IMR-90 (cell line): ENCODE measurements at regions not wholly inside any gene's neighbourhood (a gene's known extent, or its start where the extent isn't known, plus 50 kb on each side); places are given as distances from the start of the nearest gene placed in this dataset.
A peak's percentile ranks its signal among the peaks of the same experiment; 100 is the strongest.

Source experiments
- ATAC-seq: fragments of 200-7000 bp; cut with Tn5 transposase; 2 replicates; pipeline ENCODE4 v1.9.1; 2020; ENCODE audit warnings: low read depth, mild to moderate bottlenecking, moderate library complexity
- BruUV-seq: library from RNA; stranded (reverse); fragments of 400-500 nt; replicated peaks from 2 replicates; lab custom pipeline; 2021; lab: Mats Ljungman, UMichigan
- CTCF ChIA-PET: fragments of 300-600 bp; formaldehyde crosslinking; extraction: SDS; loops from one replicate; lab custom pipeline; 2021; ENCODE audit warnings: antibody characterized with exemption; lab: Yijun Ruan, JAX
- POLR2A ChIA-PET: fragments of 300-600 bp; sonication (Branson Sonifier 250); formaldehyde crosslinking; loops from one replicate; lab custom pipeline; 2022; ENCODE audit warnings: antibody characterized with exemption; ENCODE audit not compliant: unreplicated experiment; lab: Charles Lee
- DNase-seq: peaks from one replicate; pipeline ENCODE4 v3.0.0; 2013
- H2AFZ ChIP-seq: replicated peaks from 2 replicates; pipeline ENCODE3; 2013; ENCODE audit warnings: low read length, mild to moderate bottlenecking; ENCODE audit not compliant: poor library complexity
- H2AK5ac ChIP-seq: 2 replicates; pipeline ENCODE4 v1.6.1; 2013; ENCODE audit warnings: low read depth, low read length, inconsistent platforms
- H2AK9ac ChIP-seq: replicated peaks from 2 replicates; pipeline ENCODE3; 2013; ENCODE audit warnings: mild to moderate bottlenecking, low read depth, low read length, moderate library complexity; ENCODE audit not compliant: poor library complexity
- H2BK120ac ChIP-seq: 2 replicates; pipeline ENCODE4 v1.6.1; 2013; ENCODE audit warnings: low read depth, low read length, inconsistent platforms
- H2BK15ac ChIP-seq: 3 replicates; pipeline ENCODE4 v1.6.1; 2013; ENCODE audit warnings: low read depth, low read length, inconsistent platforms
- H2BK20ac ChIP-seq: 2 replicates; pipeline ENCODE4 v1.6.1; 2013; ENCODE audit warnings: low read depth, mild to moderate bottlenecking, inconsistent platforms, low read length, moderate library complexity
- H2BK5ac ChIP-seq: 2 replicates; pipeline ENCODE4 v1.6.1; 2013; ENCODE audit warnings: mild to moderate bottlenecking, low read depth, low read length, inconsistent platforms; ENCODE audit not compliant: poor library complexity, severe bottlenecking
- H3K14ac ChIP-seq: replicated peaks from 2 replicates; pipeline ENCODE4 v1.6.1; 2013; ENCODE audit warnings: low read depth, low read length, inconsistent platforms
- H3K18ac ChIP-seq: 2 replicates; pipeline ENCODE4 v1.6.1; 2013; ENCODE audit warnings: low read depth, low read length, control low read depth
- H3K23ac ChIP-seq: 2 replicates; pipeline ENCODE4 v1.6.1; 2013; ENCODE audit warnings: low read depth, low read length, inconsistent platforms
- H3K27ac ChIP-seq: 2 replicates; pipeline ENCODE4 v1.5.1; 2013; ENCODE audit warnings: mild to moderate bottlenecking, control low read depth, low read length; ENCODE audit not compliant: insufficient read depth
- H3K27me3 ChIP-seq: 2 replicates; pipeline ENCODE4 v1.6.1; 2013; ENCODE audit warnings: low read length; ENCODE audit not compliant: control insufficient read depth, insufficient read depth
- H3K36me3 ChIP-seq: 2 replicates; pipeline ENCODE4 v1.6.1; 2013; ENCODE audit warnings: low read length, mixed read lengths; ENCODE audit not compliant: control insufficient read depth, insufficient read depth
- H3K4ac ChIP-seq: 2 replicates; pipeline ENCODE4 v1.6.1; 2013; ENCODE audit warnings: low read depth, low read length, inconsistent platforms
- H3K4me1 ChIP-seq: 2 replicates; pipeline ENCODE4 v1.6.1; 2013; ENCODE audit warnings: low read length, mixed read lengths; ENCODE audit not compliant: control insufficient read depth, insufficient read depth
- H3K4me2 ChIP-seq: 2 replicates; pipeline ENCODE4 v1.6.1; 2013; ENCODE audit warnings: low read depth, mild to moderate bottlenecking, control low read depth, low read length, moderate library complexity
- H3K4me3 ChIP-seq: 2 replicates; pipeline ENCODE4 v1.5.1; 2013; ENCODE audit warnings: low read depth, mild to moderate bottlenecking, control low read depth, low read length, moderate library complexity; ENCODE audit not compliant: insufficient read depth
- H3K56ac ChIP-seq: 2 replicates; pipeline ENCODE4 v1.6.1; 2013; ENCODE audit warnings: low read length, inconsistent platforms; ENCODE audit not compliant: insufficient read depth; ENCODE audit errors: extremely low read depth
- H3K79me1 ChIP-seq, 2 experiments: 2 replicates each; pipeline ENCODE4 v1.6.1; 2013; ENCODE audit warnings: low read length in 2 of 2, inconsistent platforms in 1 of 2, low read depth in 1 of 2
- H3K9ac ChIP-seq: 2 replicates; pipeline ENCODE4 v1.6.1; 2013; ENCODE audit warnings: low read depth, low read length, control low read depth
- H3K9me1 ChIP-seq: 2 replicates; pipeline ENCODE4 v1.6.1; 2013; ENCODE audit warnings: low read length, inconsistent platforms; ENCODE audit not compliant: insufficient read depth
- H3K9me3 ChIP-seq: 2 replicates; pipeline ENCODE4 v1.6.1; 2013; ENCODE audit warnings: low read length; ENCODE audit not compliant: control insufficient read depth, insufficient read depth
- H4K20me1 ChIP-seq: 2 replicates; pipeline ENCODE4 v1.6.1; 2013; ENCODE audit warnings: low read length, inconsistent platforms; ENCODE audit not compliant: insufficient read depth
- H4K5ac ChIP-seq: 2 replicates; pipeline ENCODE4 v1.6.1; 2013; ENCODE audit warnings: mild to moderate bottlenecking, low read depth, low read length, control low read depth
- H4K8ac ChIP-seq, 2 experiments: 2 replicates each; pipeline ENCODE4 v1.6.1; 2013; ENCODE audit warnings: low read depth in 2 of 2, low read length in 2 of 2, control low read depth in 1 of 2, inconsistent platforms in 1 of 2
- H4K91ac ChIP-seq: 2 replicates; pipeline ENCODE4 v1.6.1; 2013; ENCODE audit warnings: low read depth, low read length, inconsistent platforms; ENCODE audit not compliant: insufficient read depth
- MAFK ChIP-seq: IDR thresholded peaks from 2 replicates; pipeline ENCODE4 v1.6.1; 2012; ENCODE audit warnings: low read depth, low read length, improper control_type of control experiment
- SMC3 ChIP-seq: fragments of 150-350 bp; IDR thresholded peaks from 2 replicates; pipeline ENCODE4 v1.6.1; 2016; ENCODE audit warnings: low read depth, mild to moderate bottlenecking, antibody characterized with exemption, low read length, moderate library complexity
- WGBS, 2 experiments: methylation state at CpG; one replicate each; pipeline versions ENCODE4 v1.1.5 to v1.1.7; 2013; ENCODE audit warnings: missing lambda C conversion rate in 2 of 2; ENCODE audit not compliant: insufficient read length in 1 of 2; ENCODE audit errors: extremely low coverage in 2 of 2; 5-methylcytosine and 5-hydroxymethylcytosine counted together
- dilution Hi-C: fragments of 300-500 bp; cut with HindIII; formaldehyde crosslinking; loops from one replicate; pipeline ENCODE4 v1.14.3; 2018; ENCODE audit warnings: low sequenced_read_pairs; ENCODE audit not compliant: unreplicated experiment
- in situ Hi-C: fragments of 300-500 bp; cut with MboI; formaldehyde crosslinking; loops from 3 replicates; pipeline ENCODE4 v1.14.3; 2019; ENCODE audit warnings: low sequenced_read_pairs, inconsistent platforms, mixed read lengths
- intact Hi-C: fragments of 100-400 bp; cut with micrococcal nuclease; formaldehyde crosslinking; loops from 2 replicates; pipeline ENCODE4 v1.10.0; 2022

DNA sequence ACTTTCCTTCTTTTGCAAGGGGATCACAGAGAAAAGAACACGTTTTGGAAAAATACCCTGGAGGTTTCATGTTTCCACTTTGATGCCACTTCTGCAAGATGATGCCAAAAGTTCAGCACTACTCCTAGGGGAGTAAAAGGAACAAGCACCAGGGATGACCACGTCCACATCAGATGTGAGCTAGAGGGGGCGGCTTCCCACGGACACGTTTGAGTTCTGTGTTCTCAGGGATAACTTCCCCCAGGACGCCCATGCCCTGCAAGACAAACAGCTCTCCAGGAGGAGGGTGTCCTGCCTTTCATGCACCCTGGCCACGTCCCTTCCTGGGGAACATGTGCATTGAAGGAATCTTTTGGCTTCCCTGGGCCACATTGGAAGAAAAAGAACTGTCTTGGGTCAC lies 66.6 kb upstream of the TRIO start:
- intact Hi-C loops (no loop called here), in situ Hi-C loops (no loop called here), dilution Hi-C loops (no loop called here)
- no peak overlapping the region for H3K14ac ChIP-seq
- H2AK5ac ChIP-seq, result no peak overlapping the region
- H3K9me1 ChIP-seq, result no peaks in the 10 kb centered on the region
- POLR2A ChIA-PET, result no interaction called here
- no peak overlapping the region for H2BK120ac ChIP-seq
- no peak overlapping the region for H3K18ac ChIP-seq
- no peak overlapping the region for H3K9ac ChIP-seq
- H2BK5ac ChIP-seq, result no peak overlapping the region
- BruUV-seq, result no TSS peak
- H2BK15ac ChIP-seq, result no peak overlapping the region
- no peak overlapping the region for H2AK9ac ChIP-seq
- no peaks in the 10 kb centered on the region for H3K79me1 ChIP-seq
- H3K4ac ChIP-seq, result no peak overlapping the region
- H3K4me3 ChIP-seq, result no peak overlapping the region
- no peak overlapping the region for H3K23ac ChIP-seq
- TF ChIP-seq MAFK, result no peak
- TF ChIP-seq SMC3, result no peak
- DNase-seq (no peak), ATAC-seq (no peak)
- H3K4me2 ChIP-seq, result no peak overlapping the region
- H3K56ac ChIP-seq, result no peak overlapping the region
- H2AFZ ChIP-seq, result peak overlapping the region; percentile 4
- no peaks in the 10 kb centered on the region for H3K36me3 ChIP-seq
- H3K9me3 ChIP-seq, result no peaks in the 10 kb centered on the region
- WGBS, 2 experiments, result 70% methylated on average over 3 of the region's 7 CpGs; no CpG with 5 or more reads in 1 of the 2 experiments
- CTCF ChIA-PET, result no interaction called here
- no peaks in the 10 kb centered on the region for H3K4me1 ChIP-seq
- no peaks in the 10 kb centered on the region for H4K20me1 ChIP-seq
- no peak overlapping the region for H3K27ac ChIP-seq
- no peak overlapping the region for H4K91ac ChIP-seq
- H4K8ac ChIP-seq, result no peak overlapping the region
- H4K5ac ChIP-seq, result no peak overlapping the region
- no peak overlapping the region for H2BK20ac ChIP-seq
- no peaks in the 10 kb centered on the region for H3K27me3 ChIP-seq
